ENCODE measurements at regions not wholly inside any gene's neighbourhood (a gene's known extent, or its start where the extent isn't known, plus 50 kb on each side); places are given as distances from the start of the nearest gene placed in this dataset.

DNA sequence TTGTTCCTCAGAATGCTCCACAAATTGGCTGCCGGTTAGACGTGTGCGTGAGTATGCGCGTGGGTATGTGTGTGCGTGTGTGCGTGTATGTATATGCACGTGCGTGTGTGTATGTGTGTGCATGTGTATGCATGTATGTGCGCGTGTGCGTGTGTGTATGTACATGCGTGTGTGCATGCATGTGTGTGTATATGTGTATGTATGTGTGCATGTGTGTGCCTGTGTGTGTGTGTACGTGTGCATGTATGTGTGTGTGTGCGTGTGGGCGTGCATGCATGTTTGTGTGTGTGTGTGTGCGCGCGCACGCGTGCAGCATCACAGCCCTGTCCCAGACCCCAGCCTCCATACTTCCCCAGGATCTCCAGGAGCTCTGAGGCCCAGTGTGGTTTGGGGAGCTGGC, 183.1 kb upstream of the IER5L start:
- no peak for FAIRE-seq
- H2AFZ ChIP-seq (ENCODE audit: low read length), result no peak overlapping the region
- H4K91ac ChIP-seq (replicated peaks; ENCODE audit: insufficient read length, low read length), result peak overlapping the region; percentile 93
- ChIA-PET CTCF (ENCODE audit: partially characterized antibody) (interaction anchor here (0.9 to 1.4 kb wide), 6 partner anchors 11 to 221 kb away, joined by 3 read pairs; no protein-coding TSS in a partner anchor), POLR2A (ENCODE audit: partially characterized antibody) (interaction anchor here (0.8 to 1.7 kb wide), 2 partner anchors 28 to 31 kb away, joined by 3 to 9 read pairs; no protein-coding TSS in a partner anchor)
- no peak overlapping the region for H3K27ac ChIP-seq (ENCODE audit: low read depth, low read length)
- H3K9ac ChIP-seq (replicated peaks in 1 of 4; ENCODE audit: extremely low read depth in 1 of 4, low read depth in 3 of 4, low read length in 3 of 4), result no peak overlapping the region
- H3K4ac ChIP-seq (replicated peaks; ENCODE audit: insufficient read length, low read depth, low read length), result peak overlapping the region; percentile 78
- 87% methylated on average over 21 of the region's 21 CpGs; no CpG with 5 or more reads in 1 of the 2 experiments for WGBS, 2 experiments (ENCODE audit: extremely low coverage in 1 of 2, insufficient coverage in 1 of 2, insufficient read length in 1 of 2, insufficient replicate concordance in 2 of 2, low coverage in 1 of 2, low lambda C conversion rate in 2 of 2, missing lambda C conversion rate in 1 of 2)
- peak overlapping the region; percentile 95 for H3K14ac ChIP-seq (ENCODE audit: insufficient read length)
- H4K8ac ChIP-seq (ENCODE audit: extremely low read depth, insufficient read depth, low read length), result no peak overlapping the region
- H4K5ac ChIP-seq (ENCODE audit: insufficient read length, low read depth, low read length), result no peak overlapping the region
- H3K4me1 ChIP-seq (replicated peaks in 1 of 4; ENCODE audit: control insufficient read depth in 3 of 4, insufficient read depth in 4 of 4, low read length in 3 of 4), result peaks cover 0 to 6% (median 2%) of the 10 kb centered on the region in 4 experiments; a peak in 2 of 7 replicates
- peak overlapping the region; percentile 92 for H2BK5ac ChIP-seq (ENCODE audit: low read depth, low read length)
- H3K9me3 ChIP-seq (ENCODE audit: insufficient read depth in 2 of 2, low read depth in 1 of 2, low read length in 1 of 2), result no peaks in the 10 kb centered on the region
- H2BK15ac ChIP-seq (ENCODE audit: low read length), result 0 out of 2 replicates have a peak overlapping the region, but pooled peaks have one; percentile 34
- peaks cover 0 to 3% of the 10 kb centered on the region in 2 experiments for H4K20me1 ChIP-seq (replicated peaks in 1 of 2; ENCODE audit: control insufficient read depth in 1 of 2, insufficient read depth in 2 of 2, low read length in 2 of 2)
- no peak overlapping the region for H3K4me2 ChIP-seq (ENCODE audit: insufficient read depth in 1 of 2, low read depth in 2 of 2, low read length in 2 of 2)
- peak overlapping the region; percentile 33 for H2BK120ac ChIP-seq (replicated peaks; ENCODE audit: low read depth, low read length)
- H3K27me3 ChIP-seq (replicated peaks in 1 of 4; ENCODE audit: control insufficient read depth in 3 of 4, extremely low read depth in 1 of 4, insufficient read depth in 3 of 4, low read length in 3 of 4), result no peaks in the 10 kb centered on the region; a peak in 1 of 7 replicates
- peak overlapping the region; percentile 98; the same call in 1 of the 2 replicates for H2BK12ac ChIP-seq (ENCODE audit: low read depth, low read length)
- no peak for DNase-seq (ENCODE audit: low read depth in 1 of 2, low spot score in 2 of 2)
- no peak overlapping the region for H3K18ac ChIP-seq (ENCODE audit: extremely low read depth, low read length)
- H2AK5ac ChIP-seq (ENCODE audit: low read depth, low read length), result peak overlapping the region; percentile 95
- no peak overlapping the region for H3K4me3 ChIP-seq (ENCODE audit: extremely low read depth in 1 of 4, insufficient read depth in 2 of 4, low read depth in 3 of 4, low read length in 4 of 4)
- H3K23me2 ChIP-seq (ENCODE audit: low read depth, low read length), result 0 out of 2 replicates have a peak, but pooled peaks cover 2% of the 10 kb centered on the region
- no peak overlapping the region for H3K56ac ChIP-seq (replicated peaks; ENCODE audit: insufficient read length, low read depth, low read length)
- no peaks in the 10 kb centered on the region for H3K79me1 ChIP-seq (ENCODE audit: low read depth, low read length)
- 0 out of 2 replicates have a peak overlapping the region, but pooled peaks have one; percentile 11 for H2BK20ac ChIP-seq (ENCODE audit: low read length)
- H3K23ac ChIP-seq (ENCODE audit: insufficient read length), result no peak overlapping the region
- no peaks in the 10 kb centered on the region for H3K79me2 ChIP-seq (ENCODE audit: control insufficient read depth in 1 of 2, insufficient read depth in 2 of 2, low read length in 2 of 2)
- H3K36me3 ChIP-seq (ENCODE audit: control insufficient read depth in 2 of 4, insufficient read depth in 4 of 4, low read length in 3 of 4), result no peaks in the 10 kb centered on the region
- TF ChIP-seq HDAC2 (IDR thresholded peaks at IDR 0.05; ENCODE audit: borderline replicate concordance in 1 of 2, low read depth in 2 of 2, low read length in 2 of 2), result no peak
- no peak for TF ChIP-seq CTBP2 (IDR thresholded peaks at IDR 0.05; ENCODE audit: borderline replicate concordance, insufficient read depth, insufficient read length, low read length)
- TF ChIP-seq SP2 (IDR thresholded peaks at IDR 0.05; ENCODE audit: low read length), result no peak
- no peak for TF ChIP-seq RFX5 (IDR thresholded peaks at IDR 0.05; ENCODE audit: borderline replicate concordance, low read depth, low read length)
- TF ChIP-seq SRF (IDR thresholded peaks at IDR 0.05; ENCODE audit: low read depth, low read length), result no peak
- no peak for TF ChIP-seq GTF2F1 (IDR thresholded peaks at IDR 0.05; ENCODE audit: borderline replicate concordance, low read depth, low read length)
- no peak for TF ChIP-seq PHF8 (conservative IDR thresholded peaks at IDR 0.05; ENCODE audit: low read depth, low read length)
- TF ChIP-seq NANOG (IDR thresholded peaks at IDR 0.05; ENCODE audit: insufficient read depth, low read depth, low read length, poor library complexity, severe bottlenecking), result no peak
- no peak for TF ChIP-seq JUND (IDR thresholded peaks at IDR 0.05; ENCODE audit: low read length)
- no peak for TF ChIP-seq CBX8 (IDR thresholded peaks at IDR 0.05; ENCODE audit: borderline replicate concordance, low read depth, low read length)
- no peak for TF ChIP-seq TCF12 (IDR thresholded peaks at IDR 0.05; ENCODE audit: low read depth, low read length)
- TF ChIP-seq FOSL1 (IDR thresholded peaks at IDR 0.05; ENCODE audit: insufficient read depth, low read depth, low read length), result no peak
- no peak for TF ChIP-seq CBX5 (IDR thresholded peaks at IDR 0.05; ENCODE audit: low read depth, low read length)
- no peak for TF ChIP-seq BRCA1 (IDR thresholded peaks at IDR 0.05; ENCODE audit: low read depth, low read length)
